Nephron (organoid): ENCODE measurements at regions not wholly inside any gene's neighbourhood (a gene's known extent, or its start where the extent isn't known, plus 50 kb on each side); places are given as distances from the start of the nearest gene placed in this dataset.

Source experiments
- H3K27ac Mint-ChIP-seq, 3 experiments: 2 replicates each; pipeline ENCODE4 v1.8.0; 2020; ENCODE audit warnings: mixed read lengths in 3 of 3, mild to moderate bottlenecking in 2 of 3, moderate library complexity in 1 of 3
- H3K27me3 Mint-ChIP-seq: 2 replicates; pipeline ENCODE4 v1.8.0; 2021; ENCODE audit warnings: low read depth, mild to moderate bottlenecking, moderate library complexity, mixed read lengths
- H3K36me3 Mint-ChIP-seq: 2 replicates; pipeline ENCODE4 v1.8.0; 2020; ENCODE audit warnings: low read depth, mixed read lengths
- H3K4me1 Mint-ChIP-seq: 2 replicates; pipeline ENCODE4 v1.8.0; 2020; ENCODE audit warnings: mixed read lengths
- H3K4me3 Mint-ChIP-seq, 3 experiments: 2 replicates each; pipeline ENCODE4 v1.8.0; 2020; ENCODE audit warnings: mild to moderate bottlenecking in 3 of 3, mixed read lengths in 3 of 3, moderate library complexity in 2 of 3
- H3K9me3 Mint-ChIP-seq: 2 replicates; pipeline ENCODE4 v1.8.0; 2020; ENCODE audit warnings: mixed read lengths
- CTCF ChIP-seq, 3 experiments: fragments of 200-600 bp; sonication (generic); IDR thresholded peaks; one replicate each; pipeline ENCODE4 v1.5.0; 2021; ENCODE audit warnings: antibody characterized with exemption in 3 of 3; ENCODE audit not compliant: unreplicated experiment in 3 of 3

GRCh38 chr9:89765211-89765946, 160.6 kb downstream of the GADD45G start:
- H3K27ac Mint-ChIP-seq, result no peak overlapping the region
- no peak for TF ChIP-seq CTCF (IDR thresholded peaks at IDR 0.05; ENCODE audit: unreplicated experiment in 3 of 3)

DNA sequence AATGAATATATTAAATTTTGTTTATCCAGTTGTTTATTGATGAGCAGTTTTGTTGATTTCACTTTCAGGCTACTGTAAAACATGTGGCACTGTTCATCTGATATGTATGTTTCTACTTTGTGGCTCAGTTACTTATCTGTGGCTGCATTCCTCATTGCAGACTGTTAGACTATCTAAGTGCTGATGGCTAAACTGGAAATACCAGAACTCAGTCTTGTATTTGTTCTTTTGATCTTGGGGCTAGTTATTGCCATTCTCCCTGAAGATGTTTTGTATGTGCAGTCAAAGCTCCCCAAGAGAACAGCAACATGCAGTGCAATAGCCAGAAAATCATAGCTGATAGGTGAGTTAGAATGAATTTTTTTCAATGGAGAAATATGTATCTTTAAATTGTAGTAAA, 162.2 kb downstream of the GADD45G start:
- no peak overlapping the region for H3K27ac Mint-ChIP-seq
- no peaks in the 10 kb centered on the region for H3K36me3 Mint-ChIP-seq
- no peaks in the 10 kb centered on the region for H3K9me3 Mint-ChIP-seq
- H3K27me3 Mint-ChIP-seq, result peaks cover 14% of the 10 kb centered on the region
- H3K4me1 Mint-ChIP-seq, result peaks cover 12% of the 10 kb centered on the region
- TF ChIP-seq CTCF (IDR thresholded peaks at IDR 0.05; ENCODE audit: unreplicated experiment in 3 of 3), result no peak
- H3K4me3 Mint-ChIP-seq, result no peak overlapping the region

More at GRCh38 chr9:89765211-89765946, 160.6 kb downstream of the GADD45G start:
- Mint-ChIP-seq H3K36me3 (no peaks in the 10 kb centered on the region), H3K4me3 (no peak overlapping the region), H3K9me3 (no peaks in the 10 kb centered on the region), H3K4me1 (peaks cover 6% of the 10 kb centered on the region), H3K27me3 (peaks cover 7% of the 10 kb centered on the region)

- peaks cover 22% of the 10 kb centered on the region for H3K27me3 Mint-ChIP-seq
- no peak for TF ChIP-seq CTCF (IDR thresholded peaks at IDR 0.05; ENCODE audit: unreplicated experiment in 3 of 3)
- no peaks in the 10 kb centered on the region for H3K9me3 Mint-ChIP-seq
- peaks cover 12% of the 10 kb centered on the region for H3K4me1 Mint-ChIP-seq
- no peak overlapping the region for H3K27ac Mint-ChIP-seq
- no peaks in the 10 kb centered on the region for H3K36me3 Mint-ChIP-seq
- no peak overlapping the region for H3K4me3 Mint-ChIP-seq
Measured at GRCh38 chr9:89768051-89768450, 163.2 kb downstream of the GADD45G start.

- H3K4me1 Mint-ChIP-seq, result peaks cover 12% of the 10 kb centered on the region
- H3K36me3 Mint-ChIP-seq, result no peaks in the 10 kb centered on the region
- H3K27ac Mint-ChIP-seq, result no peak overlapping the region
- H3K4me3 Mint-ChIP-seq, result no peak overlapping the region
- H3K9me3 Mint-ChIP-seq, result no peaks in the 10 kb centered on the region
- TF ChIP-seq CTCF (IDR thresholded peaks at IDR 0.05; ENCODE audit: unreplicated experiment in 3 of 3), result no peak
- peaks cover 21% of the 10 kb centered on the region for H3K27me3 Mint-ChIP-seq
Measured at GRCh38 chr9:89768650-89769071, 163.8 kb downstream of the GADD45G start.

DNA sequence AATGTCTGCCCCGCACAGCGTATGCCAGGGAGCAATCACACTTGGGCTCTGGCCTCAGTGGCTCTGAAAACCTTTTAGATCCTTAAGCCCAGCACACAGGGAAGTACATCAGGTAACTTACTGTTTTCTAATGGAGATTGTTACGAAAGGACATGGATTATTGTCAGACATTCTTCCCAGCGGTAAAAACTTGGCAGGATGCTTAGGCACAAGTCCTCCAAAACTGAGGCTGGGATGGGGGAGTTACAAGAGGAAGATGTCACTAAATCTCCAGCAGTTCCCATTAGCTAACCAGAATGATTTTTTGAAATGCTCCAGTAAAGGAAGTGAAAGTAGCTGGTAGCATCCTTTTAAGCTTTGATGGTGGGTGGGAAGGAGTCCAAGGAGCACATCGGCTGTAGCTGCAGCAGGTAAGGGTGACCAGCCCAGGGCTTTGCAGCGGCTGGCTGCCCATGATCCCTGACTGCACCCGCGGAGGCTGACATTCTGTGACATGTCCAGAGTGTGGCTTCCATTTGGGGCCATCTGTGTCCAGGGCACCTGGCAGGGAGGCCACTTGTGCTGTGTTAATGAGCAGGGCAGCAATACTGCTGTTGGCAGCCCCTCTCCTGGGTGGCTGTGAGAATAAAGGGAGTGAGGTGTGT, 165.8 kb downstream of the GADD45G start:
- peaks cover 19% of the 10 kb centered on the region for H3K4me1 Mint-ChIP-seq
- H3K27ac Mint-ChIP-seq, result no peak overlapping the region
- no peaks in the 10 kb centered on the region for H3K9me3 Mint-ChIP-seq
- no peaks in the 10 kb centered on the region for H3K36me3 Mint-ChIP-seq
- H3K27me3 Mint-ChIP-seq, result peaks cover 22% of the 10 kb centered on the region
- H3K4me3 Mint-ChIP-seq, result no peak overlapping the region
- TF ChIP-seq CTCF (IDR thresholded peaks at IDR 0.05; ENCODE audit: unreplicated experiment in 3 of 3), result no peak
